Endothelial cell of umbilical vein (primary cell): ENCODE measurements at regions not wholly inside any gene's neighbourhood (a gene's known extent, or its start where the extent isn't known, plus 50 kb on each side); places are given as distances from the start of the nearest gene placed in this dataset.

Experiments used
- BruUV-seq: library from RNA; stranded (reverse); fragments of 400-500 nt; replicated peaks from 2 replicates; lab custom pipeline; 2021; lab: Mats Ljungman, UMichigan
- CTCF ChIA-PET: fragments of 300-600, 350-600 bp; sonication (Branson Sonifier 250); formaldehyde crosslinking; loops from one replicate; lab custom pipeline; 2021; ENCODE audit warnings: antibody characterized with exemption, inconsistent platforms; lab: Charles Lee
- POLR2A ChIA-PET: fragments of 300-600, 350-600 bp; sonication (Branson Sonifier 250); formaldehyde crosslinking; loops from one replicate; lab custom pipeline; 2021; ENCODE audit warnings: antibody characterized with exemption, inconsistent platforms; lab: Charles Lee
- DNase-seq: peaks from one replicate; pipeline ENCODE4 v3.0.0-alpha.2; 2011; ENCODE audit warnings: low read depth, low spot score
- FAIRE-seq: peaks from 2 replicates; lab custom pipeline; 2011; peaks lifted over from hg19 to GRCh38; lab: Jason Lieb, UNC
- H2AFZ ChIP-seq: 2 replicates; pipeline ENCODE4 v1.6.0; 2012; ENCODE audit warnings: low read depth, low read length, control low read depth, inconsistent platforms
- H3K27ac ChIP-seq: 2 replicates; pipeline ENCODE4 v1.5.1; 2011; ENCODE audit warnings: low read depth, mild to moderate bottlenecking, control low read depth, low read length, moderate library complexity; ENCODE audit not compliant: insufficient read depth
- H3K27me3 ChIP-seq, 2 experiments: 2 replicates each; pipeline versions ENCODE4 v1.6.0 to v1.6.1; 2011; ENCODE audit warnings: low read length in 2 of 2, mixed read lengths in 1 of 2; ENCODE audit not compliant: control insufficient read depth in 2 of 2, insufficient read depth in 2 of 2
- H3K36me3 ChIP-seq, 2 experiments: 2 replicates in 1 of 2; 3 replicates in 1 of 2; pipeline ENCODE4 v1.5.1; 2011; ENCODE audit warnings: low read length in 2 of 2, mild to moderate bottlenecking in 1 of 2, moderate library complexity in 1 of 2; ENCODE audit not compliant: control insufficient read depth in 2 of 2, insufficient read depth in 2 of 2; ENCODE audit errors: extremely low read depth in 1 of 2
- H3K4me1 ChIP-seq: 3 replicates; pipeline ENCODE4 v1.5.1; 2011; ENCODE audit warnings: mild to moderate bottlenecking, low read length; ENCODE audit not compliant: control insufficient read depth, insufficient read depth; ENCODE audit errors: extremely low read depth
- H3K4me2 ChIP-seq: 2 replicates; pipeline ENCODE4 v1.6.1; 2011; ENCODE audit warnings: low read length, control low read depth, mixed read lengths; ENCODE audit not compliant: insufficient read depth
- H3K4me3 ChIP-seq, 3 experiments: fragments of 200-600 bp in 1 of 3; sonication (generic), shearing (Covaris generic) in 1 of 3; replicated peaks in 1 of 3; 2 replicates each; pipeline ENCODE4 v1.5.1; 2011 to 2016; ENCODE audit warnings: control low read depth in 3 of 3, low read length in 3 of 3, mild to moderate bottlenecking in 2 of 3, inconsistent platforms in 1 of 3, low read depth in 1 of 3, moderate library complexity in 1 of 3; ENCODE audit not compliant: insufficient read depth in 1 of 3
- H3K79me2 ChIP-seq: 2 replicates; pipeline ENCODE4 v1.6.0; 2012; ENCODE audit warnings: low read length, inconsistent platforms; ENCODE audit not compliant: control insufficient read depth, insufficient read depth
- H3K9ac ChIP-seq: replicated peaks from 2 replicates; pipeline ENCODE3; 2011; ENCODE audit warnings: low read length, control low read depth; ENCODE audit not compliant: insufficient read depth; ENCODE audit errors: extremely low read depth
- H3K9me1 ChIP-seq: replicated peaks from 3 replicates; pipeline ENCODE4 v1.6.0; 2011; ENCODE audit warnings: mild to moderate bottlenecking, low read length; ENCODE audit not compliant: control insufficient read depth, insufficient read depth; ENCODE audit errors: extremely low read depth
- H3K9me3 ChIP-seq: replicated peaks from 2 replicates; pipeline ENCODE4 v1.5.1; 2012; ENCODE audit warnings: low read length, inconsistent platforms; ENCODE audit not compliant: control insufficient read depth, insufficient read depth
- H4K20me1 ChIP-seq: replicated peaks from 2 replicates; pipeline ENCODE3; 2011; ENCODE audit warnings: mild to moderate bottlenecking, low read length; ENCODE audit not compliant: control insufficient read depth, insufficient read depth; ENCODE audit errors: extremely low read depth
- EZH2 ChIP-seq: IDR thresholded peaks from 2 replicates; pipeline ENCODE4 v1.6.1; 2012; ENCODE audit warnings: borderline replicate concordance, low read depth, mild to moderate bottlenecking, moderate library complexity, low read length, inconsistent platforms; ENCODE audit not compliant: severe bottlenecking
- FOS ChIP-seq: IDR thresholded peaks from 2 replicates; pipeline ENCODE4 v1.6.1; 2011; ENCODE audit warnings: mild to moderate bottlenecking, low read length, moderate library complexity, borderline replicate concordance; ENCODE audit not compliant: insufficient read depth
- GATA2 ChIP-seq: IDR thresholded peaks from 2 replicates; pipeline ENCODE4 v1.7.0; 2011; ENCODE audit warnings: low read depth, mild to moderate bottlenecking, moderate library complexity, mixed read lengths, low read length; ENCODE audit not compliant: insufficient read length, insufficient read depth
- JUN ChIP-seq: IDR thresholded peaks from 2 replicates; pipeline ENCODE4 v1.6.1; 2011; ENCODE audit warnings: borderline replicate concordance, low read depth; ENCODE audit not compliant: insufficient read length, insufficient read depth
- MYC ChIP-seq: IDR thresholded peaks from one replicate; pipeline ENCODE4 v1.6.1; 2011; ENCODE audit warnings: mild to moderate bottlenecking, low read depth, low read length
- POLR2A ChIP-seq: IDR thresholded peaks from 2 replicates; pipeline ENCODE4 v1.6.1; 2012; ENCODE audit warnings: low read depth, mild to moderate bottlenecking, control low read depth, low read length
- POLR2AphosphoS5 ChIP-seq: IDR thresholded peaks from 2 replicates; pipeline ENCODE4 v1.6.1; 2012; ENCODE audit warnings: low read depth, mild to moderate bottlenecking, control low read depth, low read length, moderate library complexity; ENCODE audit not compliant: insufficient read depth
- dilution Hi-C: fragments of 300-500 bp; cut with MboI; formaldehyde crosslinking; loops from one replicate; pipeline ENCODE4 v1.15.0; 2019; ENCODE audit warnings: low sequenced_read_pairs; ENCODE audit not compliant: extremely low pct_ligation_motif_present
- intact Hi-C: fragments of 100-400 bp; cut with micrococcal nuclease; formaldehyde crosslinking; loops from one replicate; pipeline ENCODE4 v1.10.0; 2022
- TF ChIP-seq, protein P1 (sequence below), 2 donors: IDR thresholded peaks; 1 replicate in 1 of 2; 2 replicates in 1 of 2; pipeline ENCODE4 v1.5.1; 2011; ENCODE audit warnings: low read length in 2 of 2, mild to moderate bottlenecking in 2 of 2, moderate library complexity in 2 of 2, control low read depth in 1 of 2, inconsistent platforms in 1 of 2, low read depth in 1 of 2; ENCODE audit not compliant: insufficient read depth in 1 of 2; ENCODE audit errors: extremely low read depth in 1 of 2
- TF ChIP-seq, protein P2 (sequence below): IDR thresholded peaks from 2 replicates; pipeline ENCODE4 v1.6.1; 2011; ENCODE audit not compliant: insufficient read depth, insufficient read length

DNA sequence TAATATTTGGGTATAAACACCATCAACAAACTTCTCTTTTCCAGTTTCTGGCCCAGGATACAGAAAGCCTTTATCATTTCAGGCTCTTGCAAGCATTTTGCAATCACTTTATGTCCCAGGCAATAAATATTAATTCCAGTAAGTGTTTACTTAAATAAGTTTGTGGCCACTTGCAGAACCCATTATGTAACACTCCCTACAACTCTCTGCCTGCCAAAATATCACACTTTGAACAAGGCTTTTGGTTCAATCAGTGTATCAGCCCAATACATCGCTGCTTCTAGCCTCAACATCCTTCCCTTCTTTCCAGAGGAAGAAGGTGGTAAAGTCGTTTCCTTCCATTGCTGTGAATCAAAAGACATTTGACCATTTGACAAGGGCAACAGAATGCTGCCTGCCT is 203.0 kb upstream of the USP25 start:
- Histone ChIP-seq H3K4me2 (no peak overlapping the region), H3K4me1 (no peaks in the 10 kb centered on the region), H3K27me3 (peaks cover 0 to 3% of the 10 kb centered on the region in 2 experiments), H3K9ac (no peak overlapping the region), H3K9me1 (no peaks in the 10 kb centered on the region), H2AFZ (no peak overlapping the region), H3K79me2 (no peaks in the 10 kb centered on the region), H3K36me3 (no peaks in the 10 kb centered on the region), H3K4me3 (no peak overlapping the region), H4K20me1 (no peaks in the 10 kb centered on the region), H3K27ac (no peak overlapping the region), H3K9me3 (no peaks in the 10 kb centered on the region)
- intact Hi-C loops: no loop called here
- dilution Hi-C loops: no loop called here
- DNase-seq (no peak), FAIRE-seq (no peak)
- ChIA-PET CTCF (interaction anchor here (0.9 kb wide), 1 partner anchor 13 kb away, joined by 4 read pairs; no protein-coding TSS in a partner anchor), POLR2A (no interaction called here)
- BruUV-seq: no TSS peak
- TF ChIP-seq GATA2: no peak
- TF ChIP-seq POLR2A: no peak
- TF ChIP-seq MYC: no peak
- no peak for TF ChIP-seq POLR2AphosphoS5
- no peak for TF ChIP-seq JUN
- TF ChIP-seq EZH2: no peak
- no peak for TF ChIP-seq FOS
- TF ChIP-seq, protein P1, sequence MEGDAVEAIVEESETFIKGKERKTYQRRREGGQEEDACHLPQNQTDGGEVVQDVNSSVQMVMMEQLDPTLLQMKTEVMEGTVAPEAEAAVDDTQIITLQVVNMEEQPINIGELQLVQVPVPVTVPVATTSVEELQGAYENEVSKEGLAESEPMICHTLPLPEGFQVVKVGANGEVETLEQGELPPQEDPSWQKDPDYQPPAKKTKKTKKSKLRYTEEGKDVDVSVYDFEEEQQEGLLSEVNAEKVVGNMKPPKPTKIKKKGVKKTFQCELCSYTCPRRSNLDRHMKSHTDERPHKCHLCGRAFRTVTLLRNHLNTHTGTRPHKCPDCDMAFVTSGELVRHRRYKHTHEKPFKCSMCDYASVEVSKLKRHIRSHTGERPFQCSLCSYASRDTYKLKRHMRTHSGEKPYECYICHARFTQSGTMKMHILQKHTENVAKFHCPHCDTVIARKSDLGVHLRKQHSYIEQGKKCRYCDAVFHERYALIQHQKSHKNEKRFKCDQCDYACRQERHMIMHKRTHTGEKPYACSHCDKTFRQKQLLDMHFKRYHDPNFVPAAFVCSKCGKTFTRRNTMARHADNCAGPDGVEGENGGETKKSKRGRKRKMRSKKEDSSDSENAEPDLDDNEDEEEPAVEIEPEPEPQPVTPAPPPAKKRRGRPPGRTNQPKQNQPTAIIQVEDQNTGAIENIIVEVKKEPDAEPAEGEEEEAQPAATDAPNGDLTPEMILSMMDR (IDR thresholded peaks at IDR 0.05; ENCODE audit: extremely low read depth in 1 of 2, insufficient read depth in 1 of 2, low read depth in 1 of 2, low read length in 2 of 2): no peak
- TF ChIP-seq, protein P2, sequence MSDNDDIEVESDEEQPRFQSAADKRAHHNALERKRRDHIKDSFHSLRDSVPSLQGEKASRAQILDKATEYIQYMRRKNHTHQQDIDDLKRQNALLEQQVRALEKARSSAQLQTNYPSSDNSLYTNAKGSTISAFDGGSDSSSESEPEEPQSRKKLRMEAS: no peak
